Gastrocnemius medialis (tissue), 4 donors: ENCODE measurements at regions not wholly inside any gene's neighbourhood (a gene's known extent, or its start where the extent isn't known, plus 50 kb on each side); places are given as distances from the start of the nearest gene placed in this dataset.

Experiments
- ATAC-seq, 2 donors: fragments of 150-250 bp; one replicate each; pipeline ENCODE4 v1.9.1; 2016
- DNase-seq, 2 donors: peaks; one replicate each; pipeline ENCODE4 v3.0.0-alpha.2; 2019
- H3K27ac ChIP-seq, 4 donors: fragments of 200-600 bp; sonication (generic); 1 replicate in 1 of 4; 2 replicates in 3 of 4; pipeline ENCODE4 v1.5.1; 2016 to 2018; ENCODE audit warnings: mild to moderate bottlenecking in 2 of 4, moderate library complexity in 1 of 4
- H3K27me3 ChIP-seq, 3 donors: fragments of 200-600 bp; sonication (generic) in 2 of 3; 1 replicate in 1 of 3; 2 replicates in 2 of 3; pipeline versions ENCODE4 v1.5.1 to v1.6.0; 2016 to 2019; ENCODE audit warnings: mild to moderate bottlenecking in 1 of 3, moderate library complexity in 1 of 3
- H3K36me3 ChIP-seq, 2 donors: fragments of 200-600 bp; sonication (generic) in 1 of 2; one replicate each; pipeline ENCODE4 v1.5.1; 2017 to 2018
- H3K4me1 ChIP-seq, 2 donors: fragments of 200-600 bp; sonication (generic) in 1 of 2; one replicate each; pipeline ENCODE4 v1.5.1; 2016 to 2017; ENCODE audit warnings: mild to moderate bottlenecking in 2 of 2
- H3K4me3 ChIP-seq, 4 donors: fragments of 200-600 bp; sonication (generic) in 3 of 4; 1 replicate in 1 of 4; 2 replicates in 3 of 4; pipeline ENCODE4 v1.5.1; 2016 to 2019; ENCODE audit warnings: mild to moderate bottlenecking in 2 of 4
- H3K9me3 ChIP-seq, 3 donors: fragments of 200-600 bp; sonication (generic) in 2 of 3; 1 replicate in 1 of 3; 2 replicates in 2 of 3; pipeline ENCODE4 v1.5.1; 2016 to 2019
- POLR2A ChIP-seq, 2 donors: fragments of 450-650 bp; IDR thresholded peaks; one replicate each; pipeline ENCODE4 v1.6.1; 2017; ENCODE audit warnings: antibody characterized with exemption in 2 of 2, mild to moderate bottlenecking in 2 of 2, moderate library complexity in 2 of 2
- in situ Hi-C, 4 donors: fragments of 200-750 bp; cut with MboI; loops; one replicate each; pipeline versions ENCODE4 v1.15.0 to v1.8.0; 2017; ENCODE audit warnings: low sequenced_read_pairs in 4 of 4
- intact Hi-C: fragments of 100-400 bp; cut with DNase I; formaldehyde crosslinking; loops from one replicate; pipeline ENCODE4 v1.15.1; 2023; ENCODE audit warnings: low total_unique reads
- TF ChIP-seq, protein P1 (sequence below), 5 experiments: fragments of 450-650 bp in 3 of 5; fragments of 200-600 bp in 2 of 5; sonication (generic) in 2 of 5; IDR thresholded peaks in 4 of 5; conservative IDR thresholded peaks in 1 of 5; 1 replicate in 4 of 5; 2 replicates in 1 of 5; pipeline ENCODE4 v1.5.1; 2016 to 2019; ENCODE audit warnings: antibody characterized with exemption in 5 of 5, mild to moderate bottlenecking in 3 of 5, moderate library complexity in 3 of 5

DNA sequence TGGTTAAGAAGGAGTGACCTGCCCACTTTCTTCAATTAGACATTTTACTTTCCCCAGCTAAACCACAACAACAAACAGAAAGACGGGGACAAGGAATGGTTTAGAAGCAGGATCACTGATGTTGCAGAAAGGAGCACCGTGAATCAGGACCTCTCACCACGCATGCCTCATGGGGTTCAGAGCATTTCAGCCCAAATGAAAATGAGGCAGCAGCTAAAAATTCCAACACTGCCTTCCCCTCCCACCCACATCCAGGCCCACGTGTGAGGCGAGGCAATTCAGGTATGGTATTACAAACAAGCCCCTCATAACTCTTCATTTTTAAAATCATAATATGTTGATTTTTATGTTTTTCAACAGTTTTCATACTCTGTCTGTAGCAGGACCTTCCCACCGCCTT is 194.1 kb upstream of the ARID1B start:
- no peak for ATAC-seq
- intact Hi-C loops = no loop called here
- no peaks in the 10 kb centered on the region for H3K36me3 ChIP-seq
- no peak for DNase-seq
- H3K4me1 ChIP-seq = no peaks in the 10 kb centered on the region
- no peak overlapping the region for H3K27ac ChIP-seq
- H3K9me3 ChIP-seq = peaks cover 0 to under 1% (median 0%) of the 10 kb centered on the region in 3 donors
- H3K27me3 ChIP-seq = no peaks in the 10 kb centered on the region
- no peak overlapping the region for H3K4me3 ChIP-seq
- in situ Hi-C loops = no loop called here
- TF ChIP-seq, protein P1, sequence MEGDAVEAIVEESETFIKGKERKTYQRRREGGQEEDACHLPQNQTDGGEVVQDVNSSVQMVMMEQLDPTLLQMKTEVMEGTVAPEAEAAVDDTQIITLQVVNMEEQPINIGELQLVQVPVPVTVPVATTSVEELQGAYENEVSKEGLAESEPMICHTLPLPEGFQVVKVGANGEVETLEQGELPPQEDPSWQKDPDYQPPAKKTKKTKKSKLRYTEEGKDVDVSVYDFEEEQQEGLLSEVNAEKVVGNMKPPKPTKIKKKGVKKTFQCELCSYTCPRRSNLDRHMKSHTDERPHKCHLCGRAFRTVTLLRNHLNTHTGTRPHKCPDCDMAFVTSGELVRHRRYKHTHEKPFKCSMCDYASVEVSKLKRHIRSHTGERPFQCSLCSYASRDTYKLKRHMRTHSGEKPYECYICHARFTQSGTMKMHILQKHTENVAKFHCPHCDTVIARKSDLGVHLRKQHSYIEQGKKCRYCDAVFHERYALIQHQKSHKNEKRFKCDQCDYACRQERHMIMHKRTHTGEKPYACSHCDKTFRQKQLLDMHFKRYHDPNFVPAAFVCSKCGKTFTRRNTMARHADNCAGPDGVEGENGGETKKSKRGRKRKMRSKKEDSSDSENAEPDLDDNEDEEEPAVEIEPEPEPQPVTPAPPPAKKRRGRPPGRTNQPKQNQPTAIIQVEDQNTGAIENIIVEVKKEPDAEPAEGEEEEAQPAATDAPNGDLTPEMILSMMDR (IDR thresholded peaks at IDR 0.05 in 4 of 5, conservative IDR thresholded peaks at IDR 0.05 in 1 of 5) = no peak

DNA sequence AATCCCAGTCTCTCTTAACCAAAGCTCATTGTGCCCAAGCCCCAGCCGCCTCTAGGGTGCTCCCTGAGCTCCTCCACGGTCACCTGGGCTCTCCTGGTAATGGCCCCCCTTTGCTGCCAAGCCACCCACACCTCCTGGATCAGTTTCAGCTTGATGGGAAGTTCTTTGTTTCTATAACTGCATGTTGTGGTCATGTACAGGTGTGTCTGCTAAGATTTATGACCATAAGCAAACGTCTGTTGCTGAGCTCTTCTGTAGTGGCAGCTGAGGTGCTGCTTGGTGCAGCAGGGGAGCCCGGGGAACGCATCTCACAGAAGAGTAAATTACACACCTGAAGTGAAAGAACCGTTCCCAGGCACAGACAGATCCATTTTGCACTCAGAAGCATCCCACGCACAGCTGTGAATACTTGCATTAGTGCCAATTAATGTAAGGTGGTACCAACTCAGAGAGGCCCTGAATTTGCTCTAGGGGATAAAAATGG is 194.6 kb upstream of the ARID1B start:
- H3K9me3 ChIP-seq = peaks cover 0 to 6% (median 0%) of the 10 kb centered on the region in 3 donors
- H3K4me1 ChIP-seq = no peaks in the 10 kb centered on the region
- no peak overlapping the region for H3K4me3 ChIP-seq
- intact Hi-C loops = no loop called here
- ATAC-seq = no peak
- TF ChIP-seq, protein P1 (IDR thresholded peaks at IDR 0.05 in 4 of 5, conservative IDR thresholded peaks at IDR 0.05 in 1 of 5) = no peak
- no peak for TF ChIP-seq POLR2A (IDR thresholded peaks at IDR 0.05)
- no peaks in the 10 kb centered on the region for H3K36me3 ChIP-seq
- H3K27ac ChIP-seq = no peak overlapping the region
- no peaks in the 10 kb centered on the region for H3K27me3 ChIP-seq
- DNase-seq = no peak
- in situ Hi-C loops = no loop called here

GRCh38 chr6:156579564-156579963 is 197.6 kb upstream of the ARID1B start:
- no peaks in the 10 kb centered on the region for H3K27me3 ChIP-seq
- intact Hi-C loops = no loop called here

DNA sequence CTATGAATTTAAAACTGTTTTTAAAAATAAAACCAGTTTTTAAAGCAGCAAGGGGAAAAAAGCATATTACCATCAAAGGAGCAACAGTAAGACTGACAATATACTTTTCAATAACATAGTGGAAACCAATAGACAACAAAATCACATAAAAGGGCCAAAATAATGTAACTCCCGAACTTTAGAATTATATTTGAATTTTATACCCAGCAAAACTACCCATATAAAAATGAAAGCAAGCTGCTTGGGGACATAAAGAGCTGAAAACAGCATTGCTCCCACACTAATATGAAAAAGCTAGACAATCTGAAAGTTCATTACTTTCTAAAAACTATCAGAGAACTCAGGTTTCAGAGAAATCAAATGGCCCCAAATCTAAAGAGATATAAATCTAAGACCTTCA is 199.4 kb upstream of the ARID1B start:
- Histone ChIP-seq H3K9me3 (peaks cover 0 to 7% (median 0%) of the 10 kb centered on the region in 3 donors), H3K36me3 (no peaks in the 10 kb centered on the region), H3K27me3 (no peaks in the 10 kb centered on the region), H3K4me1 (no peaks in the 10 kb centered on the region), H3K27ac (no peak overlapping the region), H3K4me3 (no peak overlapping the region)
- in situ Hi-C loops (no loop called here), intact Hi-C loops (no loop called here)
- TF ChIP-seq, protein P1 (IDR thresholded peaks at IDR 0.05 in 4 of 5, conservative IDR thresholded peaks at IDR 0.05 in 1 of 5) = no peak
- TF ChIP-seq POLR2A (IDR thresholded peaks at IDR 0.05) = no peak
- ATAC-seq = no peak
- DNase-seq = no peak

More at GRCh38 chr6:156579564-156579963, 197.6 kb upstream of the ARID1B start:
- DNase-seq (no peak), ATAC-seq (no peak)
- TF ChIP-seq, protein P1 (IDR thresholded peaks at IDR 0.05 in 4 of 5, conservative IDR thresholded peaks at IDR 0.05 in 1 of 5) = no peak
- no peak for TF ChIP-seq POLR2A (IDR thresholded peaks at IDR 0.05)
- Histone ChIP-seq H3K4me3 (no peak overlapping the region), H3K27ac (no peak overlapping the region), H3K36me3 (no peaks in the 10 kb centered on the region), H3K4me1 (no peaks in the 10 kb centered on the region), H3K9me3 (peaks cover 0 to 7% (median 0%) of the 10 kb centered on the region in 3 donors)
- in situ Hi-C loops = no loop called here

- H3K9me3 ChIP-seq = peaks cover 0 to 7% (median 0%) of the 10 kb centered on the region in 3 donors
- H3K4me3 ChIP-seq = no peak overlapping the region
- in situ Hi-C loops (no loop called here), intact Hi-C loops (no loop called here)
- H3K27ac ChIP-seq = no peak overlapping the region
- no peaks in the 10 kb centered on the region for H3K27me3 ChIP-seq
- TF ChIP-seq, protein P1 (IDR thresholded peaks at IDR 0.05 in 4 of 5, conservative IDR thresholded peaks at IDR 0.05 in 1 of 5) = no peak
- no peak for TF ChIP-seq POLR2A (IDR thresholded peaks at IDR 0.05)
- no peaks in the 10 kb centered on the region for H3K4me1 ChIP-seq
- H3K36me3 ChIP-seq = no peaks in the 10 kb centered on the region
- ATAC-seq (no peak), DNase-seq (no peak)
Observed at GRCh38 chr6:156575361-156575760, 201.8 kb upstream of the ARID1B start.
